Chondrocyte (in vitro differentiated cells): ENCODE measurements at regions not wholly inside any gene's neighbourhood (a gene's known extent, or its start where the extent isn't known, plus 50 kb on each side); places are given as distances from the start of the nearest gene placed in this dataset.

Experiments
- DNase-seq: peaks from one replicate; pipeline ENCODE4 v3.0.0; 2021; ENCODE audit warnings: mixed read lengths, low spot score
- H3K27ac Mint-ChIP-seq: one replicate; pipeline ENCODE4 v1.8.0; 2021; ENCODE audit warnings: mild to moderate bottlenecking, moderate library complexity, mixed read lengths; ENCODE audit not compliant: unreplicated experiment
- H3K27me3 Mint-ChIP-seq: 2 replicates; pipeline ENCODE4 v1.8.0; 2021; ENCODE audit warnings: low read depth, mixed read lengths
- H3K36me3 Mint-ChIP-seq: 2 replicates; pipeline ENCODE4 v1.8.0; 2021; ENCODE audit warnings: low read depth, mixed read lengths
- H3K4me1 Mint-ChIP-seq: 2 replicates; pipeline ENCODE4 v1.8.0; 2021; ENCODE audit warnings: low read depth, mild to moderate bottlenecking, mixed read lengths
- H3K4me3 Mint-ChIP-seq: one replicate; pipeline ENCODE4 v1.8.0; 2021; ENCODE audit warnings: mild to moderate bottlenecking, moderate library complexity, mixed read lengths; ENCODE audit not compliant: unreplicated experiment
- H3K9me3 Mint-ChIP-seq: 2 replicates; pipeline ENCODE4 v1.8.0; 2021; ENCODE audit warnings: low read depth, mixed read lengths
- CTCF ChIP-seq: fragments of 200-600 bp; sonication (generic); IDR thresholded peaks from 2 replicates; pipeline ENCODE4 v1.5.0; 2021; ENCODE audit warnings: antibody characterized with exemption, mild to moderate bottlenecking, moderate library complexity

- Mint-ChIP-seq H3K36me3 (peaks cover 2% of the 10 kb centered on the region), H3K4me3 (no peak overlapping the region), H3K4me1 (peaks cover 12% of the 10 kb centered on the region), H3K9me3 (peaks cover 6% of the 10 kb centered on the region), H3K27me3 (no peaks in the 10 kb centered on the region), H3K27ac (no peak overlapping the region)
- TF ChIP-seq CTCF = no peak
- no peak for DNase-seq
Observed at GRCh38 chr3:72165808-72166207, 380.9 kb upstream of the PROK2 start.

GRCh38 chr3:72165317-72165716, 380.4 kb upstream of the PROK2 start:
- H3K36me3 Mint-ChIP-seq = peaks cover 2% of the 10 kb centered on the region
- peaks cover 1% of the 10 kb centered on the region for H3K27me3 Mint-ChIP-seq
- TF ChIP-seq CTCF = no peak
- no peak overlapping the region for H3K27ac Mint-ChIP-seq
- no peak overlapping the region for H3K4me3 Mint-ChIP-seq
- H3K9me3 Mint-ChIP-seq = peaks cover 6% of the 10 kb centered on the region
- H3K4me1 Mint-ChIP-seq = peaks cover 12% of the 10 kb centered on the region
- no peak for DNase-seq

- Mint-ChIP-seq H3K27me3 (peaks cover 3% of the 10 kb centered on the region), H3K9me3 (peaks cover 6% of the 10 kb centered on the region), H3K36me3 (peaks cover 2% of the 10 kb centered on the region), H3K27ac (no peak overlapping the region), H3K4me3 (no peak overlapping the region), H3K4me1 (peaks cover 12% of the 10 kb centered on the region)
- no peak for DNase-seq
- no peak for TF ChIP-seq CTCF
Observed at GRCh38 chr3:72164635-72164978, 379.7 kb upstream of the PROK2 start.

GRCh38 chr3:72163809-72164634, 379.1 kb upstream of the PROK2 start:
- Mint-ChIP-seq H3K4me1 (peaks cover 12% of the 10 kb centered on the region), H3K27me3 (peaks cover 3% of the 10 kb centered on the region), H3K36me3 (peaks cover 2% of the 10 kb centered on the region), H3K4me3 (no peak overlapping the region), H3K27ac (no peak overlapping the region), H3K9me3 (peaks cover 5% of the 10 kb centered on the region)
- TF ChIP-seq CTCF = no peak
- DNase-seq = no peak

GRCh38 chr3:72162649-72163184, 377.8 kb upstream of the PROK2 start:
- Mint-ChIP-seq H3K9me3 (no peaks in the 10 kb centered on the region), H3K27me3 (peaks cover 3% of the 10 kb centered on the region), H3K36me3 (no peaks in the 10 kb centered on the region), H3K4me3 (no peak overlapping the region), H3K27ac (no peak overlapping the region), H3K4me1 (peaks cover 12% of the 10 kb centered on the region)
- no peak for DNase-seq
- no peak for TF ChIP-seq CTCF
